ENCODE measurements at regions not wholly inside any gene's neighbourhood (a gene's known extent, or its start where the extent isn't known, plus 50 kb on each side); places are given as distances from the start of the nearest gene placed in this dataset.

DNA sequence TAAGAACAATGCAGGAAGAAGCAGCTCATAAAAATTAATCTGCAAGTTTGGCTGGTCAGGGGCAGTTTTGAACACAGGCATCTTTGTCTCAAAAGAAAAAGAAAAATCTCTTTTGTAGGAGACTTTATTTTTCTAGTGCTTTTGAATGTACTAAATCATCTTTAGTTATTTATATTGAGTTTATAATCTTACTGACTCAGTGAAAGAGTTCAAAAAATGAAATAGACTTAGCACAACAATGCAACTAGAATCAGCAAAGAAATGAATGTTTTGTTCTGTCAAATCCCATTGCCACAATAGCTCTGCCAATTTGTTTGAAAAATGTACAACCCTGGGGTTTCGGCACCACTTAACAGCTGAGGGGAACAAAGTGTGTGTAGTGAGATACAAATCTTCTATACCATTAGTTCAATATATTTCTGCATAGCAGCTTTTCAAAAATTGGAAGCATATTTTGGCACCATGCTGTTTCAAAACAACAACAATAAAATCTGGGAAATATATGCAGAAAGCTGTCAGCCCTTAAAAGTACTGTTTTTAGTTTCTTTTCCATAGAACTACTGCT lies 1969.1 kb downstream of the MRPL39 start:
- no peak overlapping the region for H4K5ac ChIP-seq (ENCODE audit: low read depth, low read length)
- no peaks in the 10 kb centered on the region for H3K36me3 ChIP-seq (ENCODE audit: control insufficient read depth, insufficient read depth, low read length)
- H3K9ac ChIP-seq (ENCODE audit: low read depth, low read length), result no peak overlapping the region
- no peaks in the 10 kb centered on the region for H3K79me1 ChIP-seq (ENCODE audit: low read depth in 1 of 2, low read length in 2 of 2)
- H4K91ac ChIP-seq (ENCODE audit: insufficient read depth, low read depth, low read length), result no peak overlapping the region
- intact Hi-C loops (cut with micrococcal nuclease), result no loop called here
- H3K27me3 ChIP-seq (ENCODE audit: control insufficient read depth, insufficient read depth, low read length), result no peaks in the 10 kb centered on the region
- H2BK120ac ChIP-seq (ENCODE audit: low read depth, low read length), result no peak overlapping the region
- no CpG with 5 or more reads among the region's 1 CpG for WGBS, 2 experiments (ENCODE audit: extremely low coverage in 2 of 2, insufficient read length in 1 of 2)
- ChIA-PET CTCF (no interaction called here), POLR2A (ENCODE audit: unreplicated experiment) (interaction anchor here (0.6 kb wide), 1 partner anchor 21 kb away, joined by 5 read pairs; no protein-coding TSS in a partner anchor)
- H2BK20ac ChIP-seq (ENCODE audit: low read depth, low read length), result no peak overlapping the region
- H3K4me2 ChIP-seq (ENCODE audit: low read depth, low read length), result no peak overlapping the region
- no peak overlapping the region for H2BK5ac ChIP-seq (ENCODE audit: low read depth, low read length, poor library complexity, severe bottlenecking)
- no peak overlapping the region for H3K4me3 ChIP-seq (ENCODE audit: insufficient read depth, low read depth, low read length)
- H3K4me1 ChIP-seq (ENCODE audit: control insufficient read depth, insufficient read depth, low read length), result no peaks in the 10 kb centered on the region
- ATAC-seq (ENCODE audit: low read depth), result no peak
- DNase-seq, result no peak
- H3K14ac ChIP-seq (replicated peaks; ENCODE audit: low read depth, low read length), result no peak overlapping the region
- in situ Hi-C loops (cut with MboI; ENCODE audit: low sequenced_read_pairs), result no loop called here
- H3K18ac ChIP-seq (ENCODE audit: low read depth, low read length), result no peak overlapping the region
- no peak overlapping the region for H2AK5ac ChIP-seq (ENCODE audit: low read depth, low read length)
- H2AFZ ChIP-seq (replicated peaks; ENCODE audit: low read length, poor library complexity), result no peak overlapping the region
- H4K8ac ChIP-seq (ENCODE audit: low read depth in 2 of 2, low read length in 2 of 2), result no peak overlapping the region
- dilution Hi-C loops (cut with HindIII; ENCODE audit: low sequenced_read_pairs, unreplicated experiment), result no loop called here
- H3K9me3 ChIP-seq (ENCODE audit: control insufficient read depth, insufficient read depth, low read length), result 0 out of 2 replicates have a peak, but pooled peaks cover 2% of the 10 kb centered on the region
- H2AK9ac ChIP-seq (replicated peaks; ENCODE audit: low read depth, low read length, poor library complexity), result no peak overlapping the region
- BruUV-seq (replicated peaks), result no TSS peak
- no peak overlapping the region for H3K23ac ChIP-seq (ENCODE audit: low read depth, low read length)
- no peaks in the 10 kb centered on the region for H3K9me1 ChIP-seq (ENCODE audit: insufficient read depth, low read length)
- no peak overlapping the region for H2BK15ac ChIP-seq (ENCODE audit: low read depth, low read length)
- H3K27ac ChIP-seq (ENCODE audit: insufficient read depth, low read length), result no peak overlapping the region
- no peaks in the 10 kb centered on the region for H4K20me1 ChIP-seq (ENCODE audit: insufficient read depth, low read length)
- no peak overlapping the region for H3K56ac ChIP-seq (ENCODE audit: extremely low read depth, insufficient read depth, low read length)
- TF ChIP-seq RCOR1 (IDR thresholded peaks at IDR 0.05; ENCODE audit: insufficient replicate concordance, low read length) (no peak), ELK1 (IDR thresholded peaks at IDR 0.05; ENCODE audit: borderline replicate concordance, low read depth, low read length) (no peak), BHLHE40 (IDR thresholded peaks at IDR 0.05; ENCODE audit: low read depth, low read length) (no peak), CEBPB (IDR thresholded peaks at IDR 0.05; ENCODE audit: low read depth, low read length) (no peak), NFE2L2 (IDR thresholded peaks at IDR 0.05; ENCODE audit: low read depth, low read length) (no peak), USF2 (IDR thresholded peaks at IDR 0.05; ENCODE audit: low read depth, low read length) (no peak)
- TF ChIP-seq, protein P1, sequence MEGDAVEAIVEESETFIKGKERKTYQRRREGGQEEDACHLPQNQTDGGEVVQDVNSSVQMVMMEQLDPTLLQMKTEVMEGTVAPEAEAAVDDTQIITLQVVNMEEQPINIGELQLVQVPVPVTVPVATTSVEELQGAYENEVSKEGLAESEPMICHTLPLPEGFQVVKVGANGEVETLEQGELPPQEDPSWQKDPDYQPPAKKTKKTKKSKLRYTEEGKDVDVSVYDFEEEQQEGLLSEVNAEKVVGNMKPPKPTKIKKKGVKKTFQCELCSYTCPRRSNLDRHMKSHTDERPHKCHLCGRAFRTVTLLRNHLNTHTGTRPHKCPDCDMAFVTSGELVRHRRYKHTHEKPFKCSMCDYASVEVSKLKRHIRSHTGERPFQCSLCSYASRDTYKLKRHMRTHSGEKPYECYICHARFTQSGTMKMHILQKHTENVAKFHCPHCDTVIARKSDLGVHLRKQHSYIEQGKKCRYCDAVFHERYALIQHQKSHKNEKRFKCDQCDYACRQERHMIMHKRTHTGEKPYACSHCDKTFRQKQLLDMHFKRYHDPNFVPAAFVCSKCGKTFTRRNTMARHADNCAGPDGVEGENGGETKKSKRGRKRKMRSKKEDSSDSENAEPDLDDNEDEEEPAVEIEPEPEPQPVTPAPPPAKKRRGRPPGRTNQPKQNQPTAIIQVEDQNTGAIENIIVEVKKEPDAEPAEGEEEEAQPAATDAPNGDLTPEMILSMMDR (conservative IDR thresholded peaks at IDR 0.05; ENCODE audit: low read depth, low read length), result no peak
- H3K4ac ChIP-seq (ENCODE audit: low read depth, low read length), result no peak overlapping the region

Measured in IMR-90 (cell line).